ENCODE measurements at regions not wholly inside any gene's neighbourhood (a gene's known extent, or its start where the extent isn't known, plus 50 kb on each side); places are given as distances from the start of the nearest gene placed in this dataset.

- H3K36me3 Mint-ChIP-seq (ENCODE audit: low read depth), result no peaks in the 10 kb centered on the region
- H3K4me1 Mint-ChIP-seq, result peaks cover 5% of the 10 kb centered on the region
- no peak for ATAC-seq
- ChIA-PET CTCF (no interaction called here), POLR2A (no interaction called here)
- intact Hi-C loops (cut with DNase I, micrococcal nuclease), result no loop called here
- no peak overlapping the region for H3K4me3 Mint-ChIP-seq
- H3K9me3 Mint-ChIP-seq (ENCODE audit: low read depth), result peaks cover 5% of the 10 kb centered on the region
- no peak overlapping the region for H3K27ac Mint-ChIP-seq
- H3K27me3 Mint-ChIP-seq, result no peaks in the 10 kb centered on the region
- no peak for DNase-seq
Measured at GRCh38 chr2:171217330-171217729, 56.6 kb upstream of the TLK1 start.

- Mint-ChIP-seq H3K27ac (no peak overlapping the region), H3K27me3 (no peaks in the 10 kb centered on the region), H3K9me3 (ENCODE audit: low read depth) (peaks cover 5% of the 10 kb centered on the region), H3K4me1 (peaks cover 7% of the 10 kb centered on the region), H3K4me3 (no peak overlapping the region), H3K36me3 (ENCODE audit: low read depth) (no peaks in the 10 kb centered on the region)
- intact Hi-C loops (cut with DNase I, micrococcal nuclease), result no loop called here
- no peak for ATAC-seq
- ChIA-PET POLR2A (no interaction called here), CTCF (no interaction called here)
- DNase-seq, result no peak
Measured at GRCh38 chr2:171216631-171217030, 55.9 kb upstream of the TLK1 start.

GRCh38 chr2:171214093-171214492 is 53.4 kb upstream of the TLK1 start:
- CTCF ChIA-PET, result interaction anchor here (0.6 to 1.0 kb wide), 4 partner anchors 81 to 824 kb away, joined by 3 to 6 read pairs (median 4); no protein-coding TSS in a partner anchor
- Mint-ChIP-seq H3K4me1 (peaks cover 20% of the 10 kb centered on the region), H3K36me3 (ENCODE audit: low read depth) (no peaks in the 10 kb centered on the region), H3K27me3 (no peaks in the 10 kb centered on the region), H3K4me3 (no peak overlapping the region), H3K9me3 (ENCODE audit: low read depth) (peaks cover 2% of the 10 kb centered on the region), H3K27ac (no peak overlapping the region)
- no peak for DNase-seq
- POLR2A ChIA-PET, result interaction anchor here (0.6 kb wide), 2 partner anchors 63 to 708 kb away, joined by 5 to 9 read pairs; partner anchors contain the start of gene HAT1
- no peak for ATAC-seq
- intact Hi-C loops (cut with DNase I, micrococcal nuclease), result no loop called here

- Mint-ChIP-seq H3K36me3 (ENCODE audit: low read depth) (no peaks in the 10 kb centered on the region), H3K4me1 (peaks cover 24% of the 10 kb centered on the region), H3K27me3 (no peaks in the 10 kb centered on the region), H3K9me3 (ENCODE audit: low read depth) (no peaks in the 10 kb centered on the region), H3K4me3 (peak overlapping the region; percentile 47), H3K27ac (peak overlapping the region; percentile 88)
- DNase-seq (peak; percentile 59), ATAC-seq (peak; percentile 96)
- intact Hi-C loops (cut with DNase I, micrococcal nuclease), result no loop called here
- CTCF ChIA-PET, result no interaction called here
- POLR2A ChIA-PET, result no interaction called here
Measured at GRCh38 chr2:171210864-171211431, 50.3 kb upstream of the TLK1 start.

Data from activated CD4-positive, alpha-beta T cell treated with anti-CD3 and anti-CD28 coated beads for 36 hours (primary cell).